ENCODE measurements at regions not wholly inside any gene's neighbourhood (a gene's known extent, or its start where the extent isn't known, plus 50 kb on each side); places are given as distances from the start of the nearest gene placed in this dataset.

- H2AFZ ChIP-seq (ENCODE audit: low read length), result no peak overlapping the region
- H3K27me3 ChIP-seq (ENCODE audit: insufficient read depth, low read length), result no peaks in the 10 kb centered on the region
- no peak overlapping the region for H3K18ac ChIP-seq (ENCODE audit: insufficient read length, low read depth, low read length)
- H3K14ac ChIP-seq (ENCODE audit: insufficient read depth, low read length), result no peak overlapping the region
- Mint-ChIP-seq H3K9me3 (no peaks in the 10 kb centered on the region; a peak in 1 of 5 replicates), H3K4me3 (no peak overlapping the region), H3K36me3 (ENCODE audit: insufficient read depth in 1 of 3, low read depth in 3 of 3) (no peaks in the 10 kb centered on the region), H3K27ac (0 out of 7 replicates have a peak overlapping the region, but pooled peaks of 1 of the 3 experiments have one; percentile 37), H3K4me1 (peaks cover 9 to 17% of the 10 kb centered on the region in 2 experiments), H3K27me3 (ENCODE audit: low read depth) (no peaks in the 10 kb centered on the region)
- no peak overlapping the region for H4K91ac ChIP-seq (ENCODE audit: insufficient read length, low read depth, low read length)
- H3K79me1 ChIP-seq (ENCODE audit: insufficient read depth, low read depth, low read length, poor library complexity, severe bottlenecking), result no peaks in the 10 kb centered on the region
- H3K23ac ChIP-seq (ENCODE audit: insufficient read length, low read depth, low read length), result no peak overlapping the region
- H3K56ac ChIP-seq (ENCODE audit: insufficient read length, low read depth, low read length), result no peak overlapping the region
- no peak overlapping the region for H4K5ac ChIP-seq (ENCODE audit: insufficient read length, low read depth, low read length)
- H3K9me3 ChIP-seq (ENCODE audit: control insufficient read depth, low read depth, low read length), result no peaks in the 10 kb centered on the region
- no peak overlapping the region for H3K4ac ChIP-seq (ENCODE audit: low read depth, low read length)
- no peak overlapping the region for H3K9ac ChIP-seq (ENCODE audit: extremely low read depth, insufficient read length, low read length)
- no CpG with 5 or more reads among the region's 3 CpGs for WGBS (ENCODE audit: extremely low coverage, insufficient read length, low lambda C conversion rate)
- H3K4me1 ChIP-seq (ENCODE audit: insufficient read depth, low read length), result peaks cover 4% of the 10 kb centered on the region; the same call in 1 of the 2 replicates
- H3K23me2 ChIP-seq (ENCODE audit: insufficient read length, low read depth, low read length, poor library complexity, severe bottlenecking), result no peaks in the 10 kb centered on the region
- TF ChIP-seq, protein P1, sequence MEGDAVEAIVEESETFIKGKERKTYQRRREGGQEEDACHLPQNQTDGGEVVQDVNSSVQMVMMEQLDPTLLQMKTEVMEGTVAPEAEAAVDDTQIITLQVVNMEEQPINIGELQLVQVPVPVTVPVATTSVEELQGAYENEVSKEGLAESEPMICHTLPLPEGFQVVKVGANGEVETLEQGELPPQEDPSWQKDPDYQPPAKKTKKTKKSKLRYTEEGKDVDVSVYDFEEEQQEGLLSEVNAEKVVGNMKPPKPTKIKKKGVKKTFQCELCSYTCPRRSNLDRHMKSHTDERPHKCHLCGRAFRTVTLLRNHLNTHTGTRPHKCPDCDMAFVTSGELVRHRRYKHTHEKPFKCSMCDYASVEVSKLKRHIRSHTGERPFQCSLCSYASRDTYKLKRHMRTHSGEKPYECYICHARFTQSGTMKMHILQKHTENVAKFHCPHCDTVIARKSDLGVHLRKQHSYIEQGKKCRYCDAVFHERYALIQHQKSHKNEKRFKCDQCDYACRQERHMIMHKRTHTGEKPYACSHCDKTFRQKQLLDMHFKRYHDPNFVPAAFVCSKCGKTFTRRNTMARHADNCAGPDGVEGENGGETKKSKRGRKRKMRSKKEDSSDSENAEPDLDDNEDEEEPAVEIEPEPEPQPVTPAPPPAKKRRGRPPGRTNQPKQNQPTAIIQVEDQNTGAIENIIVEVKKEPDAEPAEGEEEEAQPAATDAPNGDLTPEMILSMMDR (conservative IDR thresholded peaks at IDR 0.05), result no peak
- no peaks in the 10 kb centered on the region for H3K79me2 ChIP-seq (ENCODE audit: insufficient read depth, low read length)
- H2BK5ac ChIP-seq (ENCODE audit: insufficient read length, low read length), result no peak overlapping the region
- H2AK5ac ChIP-seq (ENCODE audit: insufficient read length, low read length), result no peak overlapping the region
- H3K27ac ChIP-seq (ENCODE audit: insufficient read length, low read depth, low read length), result no peak overlapping the region
- no peak overlapping the region for H3T11ph ChIP-seq (ENCODE audit: low read length)
- H2BK120ac ChIP-seq (ENCODE audit: low read depth, low read length, poor library complexity, severe bottlenecking), result no peak overlapping the region
- H2BK20ac ChIP-seq (ENCODE audit: low read depth, low read length, poor library complexity, severe bottlenecking), result no peak overlapping the region
- H4K8ac ChIP-seq (replicated peaks; ENCODE audit: insufficient read length, low read depth, low read length), result no peak overlapping the region
- no peak overlapping the region for H2BK15ac ChIP-seq (ENCODE audit: low read depth, low read length)
- DNase-seq, result no peak
- no peaks in the 10 kb centered on the region for H4K20me1 ChIP-seq (ENCODE audit: control insufficient read depth, insufficient read depth, insufficient read length)
- H3K4me2 ChIP-seq (ENCODE audit: insufficient read depth, insufficient read length, low read length), result no peak overlapping the region
- no peak overlapping the region for H2BK12ac ChIP-seq (ENCODE audit: insufficient read length, low read depth, low read length)
Observed at GRCh38 chr2:19419211-19419880, 60.9 kb upstream of the OSR1 start.

Data from H9 (cell line).